GM19463 (cell line): ENCODE measurements at regions not wholly inside any gene's neighbourhood (a gene's known extent, or its start where the extent isn't known, plus 50 kb on each side); places are given as distances from the start of the nearest gene placed in this dataset.

ENCODE experiments used
- ATAC-seq: cut with Tn5 transposase; IDR thresholded peaks from one replicate; pipeline ENCODE4 v1.9.1; 2021; ENCODE audit warnings: mild to moderate bottlenecking, moderate library complexity; ENCODE audit not compliant: unreplicated experiment

DNA sequence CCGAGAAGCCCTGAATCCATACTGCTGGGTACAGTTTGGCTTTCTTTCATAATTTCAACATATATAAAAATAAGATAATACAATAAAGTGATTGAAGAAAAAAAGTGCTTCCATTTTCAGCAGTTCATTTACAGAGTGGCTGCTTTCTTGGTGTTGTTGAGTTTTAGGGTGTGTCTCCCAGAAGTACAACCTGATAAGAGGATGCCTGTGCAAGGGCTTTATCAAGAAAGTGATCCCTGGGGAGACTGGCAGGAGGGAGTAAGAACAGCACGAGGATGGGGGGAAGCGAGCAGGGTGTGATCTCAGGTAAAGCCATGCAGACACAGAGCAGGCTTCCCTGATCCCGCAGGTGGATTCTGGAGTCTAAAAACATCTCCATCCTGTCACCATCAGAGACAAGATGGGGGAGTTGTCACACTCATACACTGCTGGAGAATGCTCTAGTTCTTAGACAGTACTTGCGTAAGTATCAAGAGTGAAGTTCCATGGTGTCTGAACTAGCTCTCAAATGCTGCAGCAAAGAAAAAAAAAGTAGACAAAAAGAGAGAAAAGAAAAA is 395.9 kb downstream of the CDH26 start:
- ATAC-seq, result no peak

DNA sequence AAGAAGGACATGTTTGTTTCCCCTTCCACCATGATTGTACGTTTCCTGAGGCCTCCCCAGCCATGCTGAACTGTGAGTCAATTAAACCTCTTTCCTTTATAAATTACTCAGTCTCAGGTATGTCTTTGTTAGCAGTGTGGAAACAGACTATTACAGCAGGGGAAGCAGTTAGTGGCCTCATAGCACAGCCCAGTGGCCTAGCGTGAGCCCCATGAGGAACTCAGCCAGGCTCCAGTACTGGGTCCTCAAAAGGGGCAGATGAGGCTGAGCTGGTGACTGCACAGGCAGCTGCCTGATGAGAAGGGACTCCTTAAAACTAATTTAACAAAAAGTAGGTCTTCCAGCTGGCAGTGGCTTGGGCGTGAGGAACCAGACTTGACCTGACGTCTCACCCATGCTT is 399.9 kb downstream of the CDH26 start:
- ATAC-seq, result no peak

DNA sequence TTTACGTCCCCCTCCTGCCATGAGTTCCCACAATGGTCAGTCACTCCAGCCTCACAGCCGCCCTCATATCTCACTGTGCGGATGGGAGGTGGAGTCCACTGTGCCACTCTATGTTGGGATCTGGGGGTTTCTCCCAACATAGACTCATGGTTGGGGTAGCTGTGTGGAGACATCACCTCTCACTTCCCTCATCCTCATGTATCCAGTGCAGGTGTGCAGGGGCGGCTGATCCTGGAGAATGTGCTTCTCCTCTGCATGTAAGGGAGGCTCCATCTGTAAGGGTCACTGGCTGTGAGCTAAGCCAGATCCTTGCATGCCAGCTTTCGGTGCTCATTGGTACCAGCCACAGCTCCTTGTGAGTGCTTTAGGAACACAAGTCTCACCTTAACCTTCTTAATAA is 400.8 kb downstream of the CDH26 start:
- no peak for ATAC-seq

DNA sequence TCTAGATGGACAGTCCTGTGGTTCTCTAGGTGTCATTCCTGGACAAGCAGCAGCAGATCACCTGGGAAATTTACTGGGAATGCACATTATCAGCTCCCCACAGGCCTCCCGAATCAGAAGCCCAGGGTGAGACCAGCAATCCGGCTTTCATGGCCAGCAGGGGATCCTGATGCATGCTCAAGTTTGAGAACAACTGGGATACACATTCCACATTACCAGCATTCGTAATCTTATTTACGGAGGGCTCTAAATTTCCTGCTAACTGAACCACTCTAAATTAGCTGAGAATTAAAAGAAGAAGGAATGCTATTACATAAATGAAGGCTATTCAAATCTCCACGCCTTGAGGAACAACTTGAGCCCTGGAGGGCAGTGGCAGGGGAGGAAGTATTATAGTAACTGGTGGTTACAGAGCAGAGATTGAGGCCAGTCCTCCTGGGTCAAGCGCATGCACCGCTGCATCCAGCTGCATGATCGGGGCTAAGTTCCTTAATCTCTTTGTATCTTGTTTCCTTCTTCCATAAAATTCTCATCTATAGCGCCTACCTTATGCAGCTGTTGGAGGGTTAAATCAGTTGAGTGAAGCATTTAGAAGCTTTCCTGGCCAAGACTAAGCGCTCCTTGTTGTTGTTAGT is 403.7 kb downstream of the CDH26 start:
- no peak for ATAC-seq

DNA sequence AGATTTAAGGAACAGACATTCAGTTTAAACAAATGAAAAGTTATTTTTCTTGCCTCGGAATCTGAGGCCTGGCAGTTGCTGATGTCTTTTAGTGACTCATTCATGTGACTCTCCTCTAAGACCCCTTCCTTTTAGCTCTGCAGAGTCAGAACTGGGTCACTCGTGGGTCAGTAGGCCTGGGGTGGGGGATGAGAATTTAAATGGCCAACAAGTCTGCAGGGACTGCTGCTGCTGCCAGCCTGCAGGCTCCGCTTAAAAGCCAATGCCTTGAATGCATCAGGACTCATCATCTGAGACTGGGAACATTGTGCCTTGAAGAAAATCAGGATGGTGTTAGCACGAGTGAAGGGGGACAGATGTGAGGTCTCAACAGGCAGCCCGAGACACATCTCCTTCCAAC is 404.3 kb downstream of the CDH26 start:
- no peak for ATAC-seq

DNA sequence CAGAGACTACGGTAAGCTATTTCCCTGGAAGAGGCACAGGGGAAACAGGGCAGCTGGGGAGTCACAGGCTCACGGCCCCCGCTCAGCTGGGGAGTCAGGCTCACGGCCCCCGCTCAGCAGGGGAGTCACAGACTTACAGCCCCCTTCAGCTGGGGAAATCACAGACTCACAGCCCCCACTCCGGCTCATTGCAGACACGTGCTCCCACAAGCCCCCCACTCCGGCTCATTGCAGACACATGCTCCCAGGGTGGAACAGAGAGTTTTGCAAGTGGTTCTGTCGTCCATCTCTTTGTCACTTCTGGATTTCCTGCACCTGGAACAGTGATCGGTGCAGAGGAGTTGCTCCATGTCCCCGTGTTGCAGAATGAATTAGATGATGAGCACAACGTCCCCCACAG is 405.5 kb downstream of the CDH26 start:
- no peak for ATAC-seq

DNA sequence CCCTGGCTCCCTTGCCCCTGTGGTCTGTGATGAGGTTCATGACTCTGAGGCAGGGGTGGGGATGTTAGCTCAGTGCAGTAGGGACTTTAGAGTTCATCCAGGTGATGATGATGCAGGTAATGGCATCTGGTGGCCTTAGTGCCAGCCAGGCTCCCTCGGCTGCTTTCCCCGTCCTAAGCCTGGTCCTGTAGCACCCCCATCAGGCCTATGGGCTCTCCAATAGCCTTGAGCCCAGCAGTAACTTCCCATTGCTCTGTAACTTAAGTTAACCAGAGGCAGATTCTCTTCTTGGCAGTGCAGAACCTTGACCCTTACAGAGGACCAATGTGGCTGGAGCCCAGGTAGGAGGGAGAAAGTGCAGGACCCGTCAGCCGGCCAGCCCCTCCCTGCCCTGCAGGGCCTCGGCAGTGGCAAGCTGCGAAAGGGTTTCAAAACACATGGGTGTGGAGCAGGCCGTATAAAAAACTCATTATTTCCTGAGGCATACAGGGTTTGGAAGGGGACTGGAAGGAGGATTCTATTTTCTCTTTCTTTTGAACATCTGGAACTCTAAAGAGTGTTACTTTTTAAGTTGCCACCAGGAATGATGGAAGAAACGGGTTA is 406.9 kb downstream of the CDH26 start:
- no peak for ATAC-seq

DNA sequence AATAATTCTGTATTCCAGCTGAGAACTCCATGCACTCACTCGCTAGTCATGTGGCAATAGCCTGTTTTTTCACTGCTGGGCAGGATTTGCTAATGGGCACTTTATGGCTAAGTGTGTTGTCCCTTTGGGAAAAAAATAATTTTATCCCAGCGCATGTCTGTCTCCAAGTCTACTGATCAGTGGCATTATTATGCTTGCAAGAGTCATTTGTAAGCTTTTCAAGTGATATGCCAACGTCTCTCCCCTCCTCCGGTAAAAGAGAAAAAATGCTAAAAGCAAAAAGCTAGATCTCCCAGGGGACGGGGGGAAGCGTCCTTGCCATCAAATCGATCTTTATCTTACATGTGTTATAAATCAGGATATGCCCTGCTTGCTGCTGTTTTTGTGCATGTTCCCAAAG is 407.7 kb downstream of the CDH26 start:
- ATAC-seq, result no peak

DNA sequence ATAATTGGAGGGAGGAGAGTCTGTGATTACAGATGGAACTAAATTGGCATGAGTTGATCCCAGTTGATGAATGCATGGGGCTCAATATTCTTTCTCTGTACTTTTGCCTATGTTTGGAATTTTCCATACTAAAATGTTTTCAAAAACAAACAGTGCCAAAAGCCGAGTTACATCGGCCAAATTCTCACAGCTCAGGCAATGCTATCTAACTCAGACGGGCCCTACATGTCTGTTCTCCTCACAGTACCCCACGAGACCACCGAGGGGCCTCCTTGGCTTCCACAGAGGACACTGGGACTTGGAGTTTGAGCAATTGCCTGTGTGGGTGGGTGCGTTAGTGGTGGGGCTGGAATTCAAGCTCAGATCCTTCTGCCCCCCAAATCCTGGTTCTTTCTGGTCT is 413.2 kb downstream of the CDH26 start:
- no peak for ATAC-seq

DNA sequence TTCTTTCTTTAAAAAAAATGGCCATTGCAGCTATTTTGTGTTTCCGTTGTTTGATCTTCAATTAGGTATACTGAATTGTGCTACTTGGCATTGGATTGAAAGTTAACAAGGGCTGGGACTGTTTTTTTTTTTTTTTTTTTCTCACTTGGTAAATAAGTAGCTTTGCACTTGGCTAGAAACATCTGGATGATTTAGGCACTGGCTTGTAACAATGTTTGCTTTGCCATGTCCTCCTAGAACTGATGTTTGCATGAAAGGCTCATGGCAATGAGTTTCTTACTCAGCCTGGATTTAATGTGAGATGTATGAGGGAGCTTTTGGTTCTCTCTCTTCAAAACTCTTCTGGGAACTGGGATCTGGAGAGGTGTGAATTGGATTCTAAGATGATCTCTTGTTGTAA is 414.1 kb downstream of the CDH26 start:
- no peak for ATAC-seq

DNA sequence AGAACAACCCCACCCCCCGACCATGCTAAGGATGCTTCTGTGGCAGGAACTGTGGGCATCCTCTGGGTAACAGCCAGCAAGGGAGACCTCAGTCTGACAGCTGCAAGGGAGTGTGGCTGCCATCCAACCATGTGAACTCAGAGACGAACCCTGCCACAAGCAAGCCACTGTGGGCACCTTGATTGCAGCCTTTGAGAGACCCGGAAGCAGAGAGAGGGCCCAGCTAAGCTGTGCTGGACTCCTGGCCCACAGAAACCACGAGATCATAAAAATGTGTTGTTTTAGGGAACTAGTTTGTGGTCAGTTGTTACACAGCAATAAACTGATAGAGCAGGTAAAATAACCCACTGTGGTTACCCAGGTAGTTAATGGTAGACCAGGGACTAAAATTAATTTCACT is 414.6 kb downstream of the CDH26 start:
- ATAC-seq, result peak; percentile 48

DNA sequence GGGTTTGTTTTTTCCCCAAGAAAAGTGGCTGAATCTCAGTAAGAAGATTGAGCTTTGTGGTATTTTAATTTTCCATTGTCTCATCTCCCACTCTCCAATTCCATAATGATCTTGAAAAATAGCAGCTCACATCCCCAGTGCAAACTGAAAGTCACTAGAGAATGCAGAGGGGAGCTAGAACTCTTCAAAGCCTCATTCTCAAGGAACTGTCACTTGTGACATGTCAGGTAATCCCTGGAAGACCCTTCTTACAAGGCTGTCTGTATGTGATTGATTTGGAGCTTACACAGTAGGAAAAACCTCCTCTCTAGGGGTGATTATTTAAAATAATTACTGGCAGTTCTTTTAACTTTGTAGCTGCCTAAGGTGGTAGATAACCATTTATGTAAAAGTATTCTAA is 420.4 kb downstream of the CDH26 start:
- ATAC-seq, result no peak

DNA sequence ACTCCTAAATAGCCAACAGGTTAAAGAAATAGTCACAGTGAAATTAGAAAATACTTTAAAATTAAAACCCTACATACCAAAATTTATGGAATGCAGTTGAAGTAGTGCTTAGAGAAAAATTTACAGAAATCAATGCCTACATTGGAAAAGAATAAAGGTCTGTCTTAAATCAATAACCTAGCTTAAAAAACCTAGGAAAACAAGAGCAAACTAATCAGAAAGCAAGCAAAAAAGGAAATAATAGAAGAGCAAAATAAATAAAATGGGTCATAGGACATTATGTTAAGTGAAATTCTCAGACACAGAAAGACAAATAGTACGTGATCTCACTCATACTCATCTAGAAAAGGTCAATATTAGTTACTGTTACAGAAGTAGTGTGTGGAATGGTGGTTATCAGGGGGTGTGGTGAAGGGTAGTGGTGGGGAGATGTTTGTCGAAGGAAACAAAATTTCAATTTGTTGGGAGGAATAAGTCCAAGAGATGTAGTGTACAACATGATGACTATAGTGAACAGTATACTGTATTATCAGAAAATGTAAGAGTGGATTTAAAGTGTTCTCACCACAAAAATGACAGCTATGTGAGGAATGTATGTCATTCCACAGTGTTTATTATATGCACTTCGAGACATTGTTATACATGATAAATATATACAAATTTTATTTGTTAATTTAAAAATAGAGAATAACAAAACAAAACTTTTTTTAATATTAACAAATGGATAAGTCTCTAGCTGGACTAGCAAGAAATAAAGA is 423.6 kb downstream of the CDH26 start:
- ATAC-seq, result no peak

DNA sequence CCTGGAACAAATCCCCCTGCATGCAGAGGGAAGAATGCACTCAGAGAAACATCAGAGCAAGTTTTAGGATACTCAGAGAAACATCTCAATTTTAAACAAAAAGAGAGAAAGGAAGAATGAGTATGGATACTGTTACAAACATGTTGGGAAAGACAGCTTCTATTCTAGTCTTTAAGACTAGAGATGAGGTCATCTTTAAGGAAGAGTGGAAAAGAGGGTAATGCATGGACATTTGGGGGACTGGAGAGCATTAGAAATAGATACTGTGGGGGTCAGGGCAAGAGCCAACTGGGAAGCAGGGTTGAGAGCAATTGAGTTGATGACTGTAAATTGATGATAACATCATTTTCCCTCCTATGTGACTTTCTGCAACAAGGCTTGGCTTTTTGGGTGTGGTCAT is 431.2 kb downstream of the CDH26 start:
- no peak for ATAC-seq

DNA sequence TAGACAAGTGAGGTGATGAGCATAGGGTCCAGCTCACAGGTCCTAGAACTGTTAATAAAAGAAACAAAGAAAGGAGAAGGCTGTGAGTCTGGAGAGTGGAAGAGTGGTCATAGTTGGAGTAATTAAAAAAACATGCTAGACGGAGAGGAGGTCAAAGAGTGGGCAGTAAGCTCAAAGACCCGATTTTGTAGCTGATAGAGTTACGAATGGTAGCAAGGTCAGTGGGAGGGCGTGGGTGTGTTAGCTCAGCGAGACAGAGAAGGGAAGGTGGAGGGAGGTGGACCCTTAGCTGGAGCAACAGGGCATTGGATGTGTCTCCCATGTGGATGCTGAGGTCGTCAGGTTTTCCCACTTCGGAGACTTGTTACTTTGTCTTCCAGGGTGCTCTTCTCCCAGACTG is 431.7 kb downstream of the CDH26 start:
- ATAC-seq, result no peak

DNA sequence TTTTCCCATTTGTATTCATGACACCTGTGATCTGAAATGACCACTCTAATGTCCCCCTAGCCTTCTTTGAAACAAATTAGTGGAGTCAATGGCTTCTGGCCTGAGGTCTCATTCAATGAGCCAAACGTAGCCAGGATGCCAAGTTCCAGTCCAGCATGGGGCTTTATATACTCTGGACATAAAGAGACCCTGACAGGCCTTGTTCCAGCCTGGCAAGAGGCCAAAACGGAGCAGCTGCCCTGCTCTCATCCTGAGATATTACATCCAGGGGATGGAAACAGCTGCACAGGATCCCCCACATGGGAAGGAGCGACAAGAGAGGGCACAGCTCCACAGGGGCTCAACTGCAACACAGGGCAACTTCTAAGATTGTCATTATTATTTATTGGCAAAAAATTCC is 437.8 kb downstream of the CDH26 start:
- ATAC-seq, result no peak

DNA sequence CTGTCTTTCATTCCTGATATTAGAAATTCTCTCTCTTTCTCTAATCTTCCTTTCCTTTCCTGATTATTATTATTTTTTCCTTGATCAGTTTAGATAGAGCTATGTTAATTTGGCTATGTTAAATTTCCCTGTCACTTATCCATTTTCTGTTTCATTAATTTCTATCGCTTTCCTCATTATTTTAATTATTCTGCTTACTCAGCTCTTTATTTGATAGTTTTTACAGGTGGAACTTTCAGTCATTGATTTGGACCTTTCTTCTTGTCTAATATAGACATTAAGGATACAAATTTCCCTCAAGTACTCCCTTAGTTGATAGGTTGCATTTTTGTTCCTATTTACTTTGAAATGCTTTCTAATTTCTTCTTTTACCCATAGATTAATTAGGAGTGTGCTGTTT is 442.3 kb downstream of the CDH26 start:
- no peak for ATAC-seq

DNA sequence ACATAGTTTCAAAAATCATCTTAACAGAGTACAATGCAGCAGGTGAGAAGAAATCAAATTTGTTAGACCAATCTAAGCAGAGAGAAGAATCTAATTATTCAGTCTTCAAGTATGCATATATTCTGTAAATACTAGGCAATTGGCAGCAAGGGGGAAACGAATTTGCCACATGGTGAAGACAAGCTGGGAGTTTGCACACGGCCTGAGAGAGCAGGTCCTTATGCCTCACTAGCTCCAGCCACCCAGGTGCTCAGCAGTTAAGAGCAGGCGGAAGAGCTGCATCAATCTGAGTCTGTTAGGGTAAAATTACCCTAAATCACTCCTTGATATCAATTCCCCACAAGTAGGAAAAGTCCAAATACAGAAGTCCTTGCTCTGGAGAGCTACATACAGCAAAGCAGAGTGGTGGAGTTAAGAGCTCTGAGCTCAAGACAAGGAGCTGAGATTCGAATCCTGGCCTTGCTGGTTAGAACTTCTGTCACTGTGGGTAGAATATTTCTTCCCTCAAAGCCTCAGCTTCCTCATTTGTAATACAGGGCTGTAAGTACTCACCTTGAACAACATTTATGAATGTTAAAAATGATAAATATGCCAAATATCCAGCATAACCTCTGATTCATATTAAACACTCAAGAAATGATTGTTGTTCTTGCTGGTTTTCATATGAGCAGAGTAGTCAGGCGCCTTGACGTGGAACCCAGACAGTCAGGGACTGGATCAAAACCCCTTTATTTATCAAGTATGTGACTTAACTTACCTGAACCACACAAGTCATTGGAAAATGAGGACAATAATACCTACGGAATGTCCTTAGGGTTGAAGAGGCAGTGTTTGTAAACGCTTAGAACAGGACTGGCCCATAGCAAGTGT is 444.2 kb downstream of the CDH26 start:
- no peak for ATAC-seq

DNA sequence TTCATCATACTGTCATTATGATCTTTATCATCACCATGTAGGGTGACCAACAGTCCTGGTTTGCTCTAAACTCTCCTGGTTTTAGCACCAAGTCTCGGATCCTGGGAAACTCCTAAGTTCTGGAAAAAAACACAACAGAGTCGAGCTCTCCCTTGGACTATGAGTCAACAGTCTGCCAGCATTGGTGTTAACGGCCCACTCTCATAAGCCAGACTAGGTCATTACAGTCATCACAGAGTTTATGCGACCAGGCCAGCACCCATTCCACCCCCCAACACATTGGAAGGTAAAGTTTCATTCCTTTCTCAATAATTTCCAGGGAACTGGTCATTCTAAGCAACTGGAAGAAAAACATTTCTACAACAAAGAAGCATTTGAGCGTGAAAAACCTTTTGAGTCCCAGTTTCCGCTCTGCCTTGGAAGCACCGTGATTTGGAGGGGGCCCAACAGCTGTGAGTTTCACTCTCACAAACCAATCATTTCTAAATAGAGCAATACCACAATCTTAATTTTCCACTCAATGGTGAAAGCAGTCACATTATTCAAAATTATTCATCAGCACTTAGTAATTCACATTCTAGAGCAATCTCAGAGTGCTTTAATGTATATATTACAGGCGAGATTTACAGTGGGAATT is 445.0 kb downstream of the CDH26 start:
- no peak for ATAC-seq

DNA sequence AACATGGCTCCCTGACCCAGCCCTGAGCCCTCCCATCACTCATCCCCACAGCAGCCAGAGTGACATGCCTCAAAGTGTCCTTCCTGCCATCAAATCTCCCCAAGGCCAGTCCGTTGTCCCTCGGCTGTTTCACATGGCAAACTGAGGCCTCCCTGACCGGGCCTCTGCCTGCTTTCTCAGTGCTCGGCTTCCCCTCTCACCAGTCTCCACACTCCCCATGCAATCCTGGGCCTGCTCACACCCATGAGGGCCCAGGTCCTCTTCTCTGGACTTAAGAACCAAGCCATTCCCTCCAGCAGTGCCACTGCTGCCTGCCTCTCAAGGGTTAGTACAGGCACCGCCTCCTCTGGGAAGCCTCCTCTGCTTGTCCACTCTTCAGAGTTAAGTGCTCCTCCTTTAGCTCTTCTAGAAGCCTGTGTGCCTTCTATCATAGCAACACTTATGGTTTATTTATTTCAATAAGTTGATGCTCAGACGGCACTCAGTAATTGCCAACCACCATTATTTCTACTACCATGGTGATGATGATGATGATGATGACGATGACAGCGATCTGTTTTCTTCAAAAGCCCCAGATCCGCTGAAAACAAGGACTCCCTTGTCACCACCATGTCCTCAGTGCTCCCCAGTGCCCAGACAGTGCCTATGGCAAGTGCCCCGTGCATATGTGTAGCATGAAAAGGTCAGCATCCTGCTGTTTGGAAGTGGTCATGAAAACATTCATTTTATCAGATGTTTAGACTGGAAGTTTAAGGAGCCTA is 449.0 kb downstream of the CDH26 start:
- ATAC-seq, result no peak
